ENCODE measurements at regions not wholly inside any gene's neighbourhood (a gene's known extent, or its start where the extent isn't known, plus 50 kb on each side); places are given as distances from the start of the nearest gene placed in this dataset.

DNA sequence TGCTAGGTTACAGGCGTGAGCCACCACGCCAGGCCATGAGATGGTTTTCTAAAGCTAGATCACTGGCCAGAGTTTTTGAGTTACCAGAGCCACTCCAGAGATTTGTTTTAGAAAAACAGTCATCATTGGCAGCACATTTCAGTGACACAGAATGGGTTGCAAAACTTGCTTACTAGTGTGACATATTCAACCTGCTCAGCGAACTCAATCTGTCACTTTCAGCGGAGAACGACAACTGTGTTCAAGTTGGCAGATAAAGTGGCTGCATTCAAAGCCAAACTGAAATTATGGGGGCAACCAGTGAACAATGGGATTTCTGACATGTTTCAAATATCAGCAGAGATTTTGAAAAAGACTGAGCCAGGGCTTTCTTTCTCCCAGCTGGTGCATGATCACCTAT, 456.3 kb upstream of the ISX start:
- no peak for DNase-seq
- H3K36me3 ChIP-seq (ENCODE audit: insufficient read depth, low read length): no peaks in the 10 kb centered on the region
- H3K9me3 Mint-ChIP-seq: peaks cover 2% of the 10 kb centered on the region
- no peak overlapping the region for H3K27ac ChIP-seq (ENCODE audit: low read depth in 1 of 2, low read length in 2 of 2)
- no peaks in the 10 kb centered on the region for H3K36me3 Mint-ChIP-seq (ENCODE audit: low read depth)
- ATAC-seq (ENCODE audit: poor library complexity): no peak
- no peak overlapping the region for H3K4me3 ChIP-seq (ENCODE audit: low read length)
- TF ChIP-seq, protein P1, sequence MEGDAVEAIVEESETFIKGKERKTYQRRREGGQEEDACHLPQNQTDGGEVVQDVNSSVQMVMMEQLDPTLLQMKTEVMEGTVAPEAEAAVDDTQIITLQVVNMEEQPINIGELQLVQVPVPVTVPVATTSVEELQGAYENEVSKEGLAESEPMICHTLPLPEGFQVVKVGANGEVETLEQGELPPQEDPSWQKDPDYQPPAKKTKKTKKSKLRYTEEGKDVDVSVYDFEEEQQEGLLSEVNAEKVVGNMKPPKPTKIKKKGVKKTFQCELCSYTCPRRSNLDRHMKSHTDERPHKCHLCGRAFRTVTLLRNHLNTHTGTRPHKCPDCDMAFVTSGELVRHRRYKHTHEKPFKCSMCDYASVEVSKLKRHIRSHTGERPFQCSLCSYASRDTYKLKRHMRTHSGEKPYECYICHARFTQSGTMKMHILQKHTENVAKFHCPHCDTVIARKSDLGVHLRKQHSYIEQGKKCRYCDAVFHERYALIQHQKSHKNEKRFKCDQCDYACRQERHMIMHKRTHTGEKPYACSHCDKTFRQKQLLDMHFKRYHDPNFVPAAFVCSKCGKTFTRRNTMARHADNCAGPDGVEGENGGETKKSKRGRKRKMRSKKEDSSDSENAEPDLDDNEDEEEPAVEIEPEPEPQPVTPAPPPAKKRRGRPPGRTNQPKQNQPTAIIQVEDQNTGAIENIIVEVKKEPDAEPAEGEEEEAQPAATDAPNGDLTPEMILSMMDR (IDR thresholded peaks at IDR 0.05): no peak
- H3K27ac Mint-ChIP-seq: no peak overlapping the region
- no peaks in the 10 kb centered on the region for H3K4me1 ChIP-seq (ENCODE audit: insufficient read depth, low read length)
- no peaks in the 10 kb centered on the region for H3K27me3 ChIP-seq (ENCODE audit: control insufficient read depth in 1 of 2, insufficient read depth in 2 of 2, low read length in 2 of 2)
- no peaks in the 10 kb centered on the region for H3K4me1 Mint-ChIP-seq (ENCODE audit: low read depth)
- intact Hi-C loops (cut with DNase I, micrococcal nuclease): no loop called here
- ChIA-PET POLR2A (interaction anchor here (0.6 kb wide), 1 partner anchor 84 kb away, joined by 3 read pairs; no protein-coding TSS in a partner anchor), CTCF (no interaction called here)
- no peak overlapping the region for H3K4me3 Mint-ChIP-seq
- peaks cover 0 to 4% of the 10 kb centered on the region in 2 experiments for H3K9me3 ChIP-seq (ENCODE audit: control insufficient read depth in 1 of 2, insufficient read depth in 1 of 2, low read length in 2 of 2)
- H3K27me3 Mint-ChIP-seq: no peaks in the 10 kb centered on the region

DNA sequence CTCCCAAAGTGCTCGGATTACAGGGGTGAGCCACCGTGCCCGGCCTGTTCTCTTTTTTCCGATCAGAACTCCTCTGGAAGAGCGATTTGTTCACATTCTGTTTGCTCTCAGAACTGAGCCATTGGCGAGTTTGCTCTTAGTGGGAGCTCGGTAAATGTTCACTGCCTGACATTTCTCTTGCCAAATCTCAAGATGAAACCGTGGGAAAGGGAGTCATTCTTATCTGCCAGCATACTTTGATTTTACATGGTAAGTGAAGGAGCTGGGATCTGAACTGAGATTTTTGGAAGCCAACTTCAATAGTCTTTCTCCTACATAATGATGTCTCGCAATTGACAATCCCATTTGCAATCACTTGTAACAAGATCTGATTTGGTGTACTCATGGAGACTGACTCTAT, 445.8 kb upstream of the ISX start:
- H3K27ac ChIP-seq (ENCODE audit: low read depth in 1 of 2, low read length in 2 of 2): no peak overlapping the region
- TF ChIP-seq, protein P1 (IDR thresholded peaks at IDR 0.05): no peak
- POLR2A ChIA-PET: no interaction called here
- ATAC-seq (ENCODE audit: poor library complexity) (no peak), DNase-seq (no peak)
- CTCF ChIA-PET: no interaction called here
- H3K9me3 Mint-ChIP-seq: no peaks in the 10 kb centered on the region
- no peaks in the 10 kb centered on the region for H3K9me3 ChIP-seq (ENCODE audit: control insufficient read depth in 1 of 2, insufficient read depth in 1 of 2, low read length in 2 of 2)
- no peaks in the 10 kb centered on the region for H3K36me3 Mint-ChIP-seq (ENCODE audit: low read depth)
- no peaks in the 10 kb centered on the region for H3K36me3 ChIP-seq (ENCODE audit: insufficient read depth, low read length)
- no peak overlapping the region for H3K4me3 Mint-ChIP-seq
- intact Hi-C loops (cut with DNase I, micrococcal nuclease): no loop called here
- no peaks in the 10 kb centered on the region for H3K27me3 Mint-ChIP-seq
- no peak overlapping the region for H3K4me3 ChIP-seq (ENCODE audit: low read length)
- H3K4me1 Mint-ChIP-seq (ENCODE audit: low read depth): no peaks in the 10 kb centered on the region
- H3K27me3 ChIP-seq (ENCODE audit: control insufficient read depth in 1 of 2, insufficient read depth in 2 of 2, low read length in 2 of 2): no peaks in the 10 kb centered on the region
- H3K27ac Mint-ChIP-seq: no peak overlapping the region
- no peaks in the 10 kb centered on the region for H3K4me1 ChIP-seq (ENCODE audit: insufficient read depth, low read length)

DNA sequence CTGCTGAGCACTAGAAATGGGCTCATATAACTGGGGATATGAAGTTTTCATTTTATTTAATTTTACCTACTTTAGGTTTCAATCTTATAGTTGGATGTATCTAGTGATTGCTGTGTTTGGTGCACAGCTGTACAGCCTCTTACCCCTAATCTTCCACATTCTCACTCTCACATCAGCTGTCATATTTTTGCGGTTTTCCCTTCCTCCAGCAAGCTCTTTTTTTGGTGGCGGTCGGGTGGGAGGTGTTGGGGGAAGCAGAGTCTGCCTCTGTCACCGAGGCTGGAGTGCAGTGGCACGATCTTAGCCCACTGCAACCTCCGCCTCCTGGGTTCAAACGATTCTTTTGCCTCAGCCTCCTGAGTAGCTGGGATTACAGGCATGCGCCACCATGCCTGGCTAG, 445.1 kb upstream of the ISX start:
- no peaks in the 10 kb centered on the region for H3K9me3 Mint-ChIP-seq
- no peak overlapping the region for H3K4me3 ChIP-seq (ENCODE audit: low read length)
- TF ChIP-seq, protein P1 (IDR thresholded peaks at IDR 0.05): no peak
- no peak overlapping the region for H3K27ac Mint-ChIP-seq
- POLR2A ChIA-PET: no interaction called here
- intact Hi-C loops (cut with DNase I, micrococcal nuclease): no loop called here
- ATAC-seq (ENCODE audit: poor library complexity) (no peak), DNase-seq (no peak)
- CTCF ChIA-PET: interaction anchor here (0.8 kb wide), 1 partner anchor 65 kb away, joined by 3 read pairs; no protein-coding TSS in a partner anchor
- no peaks in the 10 kb centered on the region for H3K27me3 Mint-ChIP-seq
- no peaks in the 10 kb centered on the region for H3K36me3 Mint-ChIP-seq (ENCODE audit: low read depth)
- H3K9me3 ChIP-seq (ENCODE audit: control insufficient read depth in 1 of 2, insufficient read depth in 1 of 2, low read length in 2 of 2): no peaks in the 10 kb centered on the region
- H3K4me1 ChIP-seq (ENCODE audit: insufficient read depth, low read length): no peaks in the 10 kb centered on the region
- H3K4me1 Mint-ChIP-seq (ENCODE audit: low read depth): no peaks in the 10 kb centered on the region
- no peaks in the 10 kb centered on the region for H3K27me3 ChIP-seq (ENCODE audit: control insufficient read depth in 1 of 2, insufficient read depth in 2 of 2, low read length in 2 of 2)
- no peak overlapping the region for H3K27ac ChIP-seq (ENCODE audit: low read depth in 1 of 2, low read length in 2 of 2)
- H3K4me3 Mint-ChIP-seq: no peak overlapping the region
- no peaks in the 10 kb centered on the region for H3K36me3 ChIP-seq (ENCODE audit: insufficient read depth, low read length)
